H9 (cell line): ENCODE measurements at regions not wholly inside any gene's neighbourhood (a gene's known extent, or its start where the extent isn't known, plus 50 kb on each side); places are given as distances from the start of the nearest gene placed in this dataset.

ENCODE experiments used
- DNase-seq: peaks from one replicate; pipeline ENCODE4 v3.0.0-alpha.2; 2017
- H2AFZ ChIP-seq: one replicate; pipeline ENCODE4 v1.6.1; 2013; ENCODE audit warnings: mild to moderate bottlenecking, low read length, control low read depth, moderate library complexity
- H2AK5ac ChIP-seq: 2 replicates; pipeline ENCODE4 v1.6.1; 2013; ENCODE audit warnings: low read length, control low read depth, mixed read lengths; ENCODE audit not compliant: insufficient read length
- H2BK120ac ChIP-seq: one replicate; pipeline ENCODE4 v1.6.1; 2013; ENCODE audit warnings: low read depth, mild to moderate bottlenecking, low read length, control low read depth, inconsistent platforms; ENCODE audit not compliant: poor library complexity, severe bottlenecking
- H2BK12ac ChIP-seq: 2 replicates; pipeline ENCODE4 v1.6.1; 2013; ENCODE audit warnings: low read length, control low read depth, mixed read lengths, low read depth; ENCODE audit not compliant: insufficient read length
- H2BK15ac ChIP-seq: 2 replicates; pipeline ENCODE4 v1.6.1; 2013; ENCODE audit warnings: low read depth, low read length, control low read depth
- H2BK20ac ChIP-seq: one replicate; pipeline ENCODE4 v1.6.1; 2013; ENCODE audit warnings: low read depth, mild to moderate bottlenecking, low read length, control low read depth, inconsistent platforms; ENCODE audit not compliant: poor library complexity, severe bottlenecking
- H2BK5ac ChIP-seq: 2 replicates; pipeline ENCODE4 v1.6.1; 2013; ENCODE audit warnings: low read length, control low read depth, mixed read lengths; ENCODE audit not compliant: insufficient read length
- H3K14ac ChIP-seq: 2 replicates; pipeline ENCODE4 v1.6.1; 2013; ENCODE audit warnings: low read length, control low read depth; ENCODE audit not compliant: insufficient read depth
- H3K18ac ChIP-seq: 2 replicates; pipeline ENCODE4 v1.6.1; 2013; ENCODE audit warnings: low read depth, mild to moderate bottlenecking, mixed read lengths, low read length, control low read depth; ENCODE audit not compliant: insufficient read length
- H3K23ac ChIP-seq: 2 replicates; pipeline ENCODE4 v1.6.1; 2013; ENCODE audit warnings: low read length, control low read depth, mixed read lengths, low read depth; ENCODE audit not compliant: insufficient read length
- H3K23me2 ChIP-seq: 2 replicates; pipeline ENCODE4 v1.6.1; 2013; ENCODE audit warnings: low read depth, mild to moderate bottlenecking, mixed read lengths, low read length, control low read depth; ENCODE audit not compliant: insufficient read length, poor library complexity, severe bottlenecking
- H3K27ac ChIP-seq: 2 replicates; pipeline ENCODE4 v1.5.1; 2013; ENCODE audit warnings: low read length, control low read depth, mixed read lengths, low read depth; ENCODE audit not compliant: insufficient read length
- H3K27me3 ChIP-seq: 2 replicates; pipeline ENCODE4 v1.6.1; 2013; ENCODE audit warnings: low read length, control low read depth, inconsistent platforms; ENCODE audit not compliant: insufficient read depth
- H3K4ac ChIP-seq: 2 replicates; pipeline ENCODE4 v1.6.1; 2013; ENCODE audit warnings: low read depth, mild to moderate bottlenecking, control low read depth, inconsistent platforms, low read length, moderate library complexity
- H3K4me1 ChIP-seq: 2 replicates; pipeline ENCODE4 v1.6.1; 2013; ENCODE audit warnings: low read length, control low read depth, inconsistent platforms; ENCODE audit not compliant: insufficient read depth
- H3K4me2 ChIP-seq: 2 replicates; pipeline ENCODE4 v1.6.1; 2013; ENCODE audit warnings: low read length, control low read depth, mixed read lengths; ENCODE audit not compliant: insufficient read length, insufficient read depth
- H3K56ac ChIP-seq: 2 replicates; pipeline ENCODE4 v1.6.1; 2013; ENCODE audit warnings: low read depth, mild to moderate bottlenecking, mixed read lengths, low read length, control low read depth; ENCODE audit not compliant: insufficient read length
- H3K79me1 ChIP-seq: 2 replicates; pipeline ENCODE4 v1.6.1; 2013; ENCODE audit warnings: low read depth, mild to moderate bottlenecking, moderate library complexity, low read length, control low read depth, inconsistent platforms; ENCODE audit not compliant: insufficient read depth, poor library complexity, severe bottlenecking
- H3K79me2 ChIP-seq: 2 replicates; pipeline ENCODE4 v1.6.1; 2013; ENCODE audit warnings: low read length, control low read depth, inconsistent platforms; ENCODE audit not compliant: insufficient read depth
- H3K9ac ChIP-seq: 2 replicates; pipeline ENCODE4 v1.6.1; 2013; ENCODE audit warnings: low read length, control low read depth, mixed read lengths; ENCODE audit not compliant: insufficient read length; ENCODE audit errors: extremely low read depth
- H3K9me3 ChIP-seq: one replicate; pipeline ENCODE4 v1.6.1; 2013; ENCODE audit warnings: low read depth, low read length, inconsistent platforms; ENCODE audit not compliant: control insufficient read depth
- H3T11ph ChIP-seq: one replicate; pipeline ENCODE4 v1.6.1; 2013; ENCODE audit warnings: mild to moderate bottlenecking, low read length, control low read depth, inconsistent platforms
- H4K20me1 ChIP-seq: one replicate; pipeline ENCODE4 v1.6.1; 2013; ENCODE audit not compliant: control insufficient read depth, insufficient read length, insufficient read depth
- H4K5ac ChIP-seq: 2 replicates; pipeline ENCODE4 v1.6.1; 2013; ENCODE audit warnings: low read depth, mild to moderate bottlenecking, mixed read lengths, low read length, control low read depth; ENCODE audit not compliant: insufficient read length
- H4K8ac ChIP-seq: replicated peaks from 2 replicates; pipeline ENCODE4 v1.6.1; 2013; ENCODE audit warnings: low read length, control low read depth, mixed read lengths, low read depth; ENCODE audit not compliant: insufficient read length
- H4K91ac ChIP-seq: 2 replicates; pipeline ENCODE4 v1.6.1; 2013; ENCODE audit warnings: low read depth, mild to moderate bottlenecking, moderate library complexity, mixed read lengths, low read length, control low read depth; ENCODE audit not compliant: insufficient read length
- H3K27ac Mint-ChIP-seq, 3 experiments: 2 replicates in 2 of 3; 3 replicates in 1 of 3; pipeline ENCODE4 v1.8.0; 2020 to 2021; ENCODE audit warnings: mixed read lengths in 3 of 3, mild to moderate bottlenecking in 1 of 3, moderate library complexity in 1 of 3
- H3K27me3 Mint-ChIP-seq: 2 replicates; pipeline ENCODE4 v1.8.0; 2021; ENCODE audit warnings: low read depth, mild to moderate bottlenecking, moderate library complexity, mixed read lengths
- H3K36me3 Mint-ChIP-seq, 3 experiments: 2 replicates in 2 of 3; 3 replicates in 1 of 3; pipeline ENCODE4 v1.8.0; 2020 to 2021; ENCODE audit warnings: low read depth in 3 of 3, mixed read lengths in 3 of 3; ENCODE audit not compliant: insufficient read depth in 1 of 3
- H3K4me1 Mint-ChIP-seq, 2 experiments: 2 replicates each; pipeline ENCODE4 v1.8.0; 2020; ENCODE audit warnings: mixed read lengths in 2 of 2
- H3K4me3 Mint-ChIP-seq, 2 experiments: 2 replicates in 1 of 2; 3 replicates in 1 of 2; pipeline ENCODE4 v1.8.0; 2020 to 2021; ENCODE audit warnings: mild to moderate bottlenecking in 2 of 2, mixed read lengths in 2 of 2, moderate library complexity in 1 of 2
- H3K9me3 Mint-ChIP-seq, 2 experiments: 2 replicates in 1 of 2; 3 replicates in 1 of 2; pipeline ENCODE4 v1.8.0; 2020; ENCODE audit warnings: mild to moderate bottlenecking in 2 of 2, mixed read lengths in 2 of 2, moderate library complexity in 1 of 2
- CTCF ChIP-seq: fragments of 200-600 bp; sonication (generic); conservative IDR thresholded peaks from 3 replicates; pipeline ENCODE4 v1.8.0; 2021; ENCODE audit warnings: antibody characterized with exemption, mild to moderate bottlenecking
- WGBS: extraction: QIAGEN DNeasy Blood & Tissue Kit; methylation state at CpG from one replicate; pipeline ENCODE4 v1.1.7; 2013; ENCODE audit warnings: missing lambda C conversion rate, low lambda C conversion rate, mixed read lengths; ENCODE audit not compliant: insufficient read length; ENCODE audit errors: extremely low coverage; 5-methylcytosine and 5-hydroxymethylcytosine counted together

- no peak overlapping the region for H2BK20ac ChIP-seq
- no peak overlapping the region for H2AK5ac ChIP-seq
- Mint-ChIP-seq H3K27ac (no peak overlapping the region), H3K9me3 (peaks cover 11 to 19% of the 10 kb centered on the region in 2 experiments), H3K4me1 (no peaks in the 10 kb centered on the region), H3K27me3 (no peaks in the 10 kb centered on the region), H3K36me3 (peaks cover 7 to 22% (median 19%) of the 10 kb centered on the region in 3 experiments), H3K4me3 (no peak overlapping the region)
- no CpG with 5 or more reads among the region's 1 CpG for WGBS
- no peaks in the 10 kb centered on the region for H3K79me1 ChIP-seq
- H2BK12ac ChIP-seq, result no peak overlapping the region
- no peak overlapping the region for H2BK120ac ChIP-seq
- H4K91ac ChIP-seq, result no peak overlapping the region
- no peaks in the 10 kb centered on the region for H4K20me1 ChIP-seq
- DNase-seq, result no peak
- no peak overlapping the region for H3K4me2 ChIP-seq
- H3K23me2 ChIP-seq, result no peaks in the 10 kb centered on the region
- H3K27ac ChIP-seq, result no peak overlapping the region
- H3T11ph ChIP-seq, result no peak overlapping the region
- no peak overlapping the region for H3K4ac ChIP-seq
- H4K8ac ChIP-seq, result no peak overlapping the region
- H3K9me3 ChIP-seq, result peaks cover 5% of the 10 kb centered on the region
- no peak for TF ChIP-seq CTCF
- H3K56ac ChIP-seq, result no peak overlapping the region
- H3K14ac ChIP-seq, result no peak overlapping the region
- H3K79me2 ChIP-seq, result no peaks in the 10 kb centered on the region
- H3K4me1 ChIP-seq, result no peaks in the 10 kb centered on the region
- H4K5ac ChIP-seq, result no peak overlapping the region
- no peak overlapping the region for H3K9ac ChIP-seq
- H3K23ac ChIP-seq, result no peak overlapping the region
- H3K18ac ChIP-seq, result no peak overlapping the region
- H2AFZ ChIP-seq, result no peak overlapping the region
- no peaks in the 10 kb centered on the region for H3K27me3 ChIP-seq
- H2BK5ac ChIP-seq, result no peak overlapping the region
- H2BK15ac ChIP-seq, result no peak overlapping the region
Measured at GRCh38 chr4:96753216-96753615, 913.3 kb downstream of the PDHA2 start.
